ENCODE measurements at regions not wholly inside any gene's neighbourhood (a gene's known extent, or its start where the extent isn't known, plus 50 kb on each side); places are given as distances from the start of the nearest gene placed in this dataset.

DNA sequence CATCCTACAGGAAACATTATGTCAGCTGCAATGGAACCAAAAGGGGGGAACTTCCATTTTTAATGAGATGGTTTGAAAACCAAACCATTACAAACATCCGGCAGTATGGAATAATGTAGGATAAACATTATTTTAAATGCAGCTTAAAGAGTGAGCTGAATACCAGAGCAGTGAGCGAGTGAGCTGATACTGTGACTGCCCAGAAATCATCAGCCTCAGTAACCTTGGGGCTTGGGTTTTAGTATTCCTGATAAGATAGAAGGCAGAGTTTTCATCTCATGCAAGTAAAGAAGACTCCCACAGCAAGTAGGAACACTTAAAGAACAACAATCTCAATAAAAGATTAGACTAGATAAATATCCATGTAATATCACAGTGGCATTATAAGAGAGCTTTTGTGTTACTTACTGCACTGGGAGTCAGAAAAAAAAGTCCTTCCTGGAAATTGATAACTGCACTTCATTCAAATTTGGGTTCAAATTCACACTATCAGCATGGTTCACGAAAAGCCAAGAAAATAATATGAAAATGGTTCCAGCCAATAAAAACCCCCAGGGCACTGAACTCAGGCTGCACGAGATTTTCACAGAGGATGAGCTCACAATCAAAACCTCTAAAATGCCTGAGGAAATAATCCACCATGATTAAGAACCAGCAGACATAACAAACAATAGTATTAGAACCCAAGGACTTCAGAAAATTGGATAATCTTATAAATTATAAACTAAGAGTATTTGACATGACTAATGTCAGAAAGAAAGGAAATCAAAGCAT is 115.7 kb downstream of the MTPAP start:
- Histone ChIP-seq H3K36me3 (ENCODE audit: control insufficient read depth in 2 of 2, insufficient read depth in 2 of 2, low read length in 1 of 2) (no peaks in the 10 kb centered on the region), H3K27ac (ENCODE audit: control insufficient read depth, insufficient read depth) (no peak overlapping the region), H3K27me3 (replicated peaks in 1 of 2; ENCODE audit: control insufficient read depth in 2 of 2, insufficient read depth in 2 of 2, low read length in 1 of 2) (no peaks in the 10 kb centered on the region), H3K9me3 (replicated peaks; ENCODE audit: control insufficient read depth, insufficient read depth, low read length) (no peaks in the 10 kb centered on the region; the same call in 1 of the 3 replicates), H3K4me2 (ENCODE audit: control insufficient read depth, insufficient read depth) (no peak overlapping the region), H2AFZ (ENCODE audit: control insufficient read depth, low read depth, low read length) (no peak overlapping the region), H3K9ac (ENCODE audit: control insufficient read depth, insufficient read depth, low read length) (no peak overlapping the region), H3K79me2 (ENCODE audit: control insufficient read depth, insufficient read depth, low read length) (no peaks in the 10 kb centered on the region), H3K4me1 (ENCODE audit: control insufficient read depth, insufficient read depth, low read length) (peaks cover 5% of the 10 kb centered on the region), H3K4me3 (no peak overlapping the region), H4K20me1 (ENCODE audit: control insufficient read depth, insufficient read depth) (no peaks in the 10 kb centered on the region)
- ChIA-PET POLR2A (no interaction called here), SMC1A (ENCODE audit: uncharacterized antibody, unreplicated experiment) (interaction anchor here (1.2 kb wide), 1 partner anchor 358 kb away, joined by 5 read pairs; no protein-coding TSS in a partner anchor), RAD21 (ENCODE audit: unreplicated experiment) (no interaction called here), CTCF (interaction anchor here (0.6 to 1.1 kb wide), 5 partner anchors 8 to 1593 kb away, joined by 3 read pairs; no protein-coding TSS in a partner anchor)
- TF ChIP-seq CBX3 (IDR thresholded peaks at IDR 0.05; ENCODE audit: borderline replicate concordance, low read depth) (no peak), EGR1 (IDR thresholded peaks at IDR 0.05; ENCODE audit: borderline replicate concordance in 1 of 2, low read depth in 2 of 2, low read length in 2 of 2) (no peak), BCL11A (IDR thresholded peaks at IDR 0.05; ENCODE audit: low read depth, low read length) (no peak), KDM1A (IDR thresholded peaks at IDR 0.05; ENCODE audit: borderline replicate concordance) (no peak), NR2C1 (IDR thresholded peaks at IDR 0.05) (no peak), SUPT20H (IDR thresholded peaks at IDR 0.05; ENCODE audit: borderline replicate concordance, control insufficient read depth, low read depth, low read length) (no peak), EED (IDR thresholded peaks at IDR 0.05; ENCODE audit: low read depth) (no peak)
- TF ChIP-seq, protein P1, sequence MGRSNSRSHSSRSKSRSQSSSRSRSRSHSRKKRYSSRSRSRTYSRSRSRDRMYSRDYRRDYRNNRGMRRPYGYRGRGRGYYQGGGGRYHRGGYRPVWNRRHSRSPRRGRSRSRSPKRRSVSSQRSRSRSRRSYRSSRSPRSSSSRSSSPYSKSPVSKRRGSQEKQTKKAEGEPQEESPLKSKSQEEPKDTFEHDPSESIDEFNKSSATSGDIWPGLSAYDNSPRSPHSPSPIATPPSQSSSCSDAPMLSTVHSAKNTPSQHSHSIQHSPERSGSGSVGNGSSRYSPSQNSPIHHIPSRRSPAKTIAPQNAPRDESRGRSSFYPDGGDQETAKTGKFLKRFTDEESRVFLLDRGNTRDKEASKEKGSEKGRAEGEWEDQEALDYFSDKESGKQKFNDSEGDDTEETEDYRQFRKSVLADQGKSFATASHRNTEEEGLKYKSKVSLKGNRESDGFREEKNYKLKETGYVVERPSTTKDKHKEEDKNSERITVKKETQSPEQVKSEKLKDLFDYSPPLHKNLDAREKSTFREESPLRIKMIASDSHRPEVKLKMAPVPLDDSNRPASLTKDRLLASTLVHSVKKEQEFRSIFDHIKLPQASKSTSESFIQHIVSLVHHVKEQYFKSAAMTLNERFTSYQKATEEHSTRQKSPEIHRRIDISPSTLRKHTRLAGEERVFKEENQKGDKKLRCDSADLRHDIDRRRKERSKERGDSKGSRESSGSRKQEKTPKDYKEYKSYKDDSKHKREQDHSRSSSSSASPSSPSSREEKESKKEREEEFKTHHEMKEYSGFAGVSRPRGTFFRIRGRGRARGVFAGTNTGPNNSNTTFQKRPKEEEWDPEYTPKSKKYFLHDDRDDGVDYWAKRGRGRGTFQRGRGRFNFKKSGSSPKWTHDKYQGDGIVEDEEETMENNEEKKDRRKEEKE (IDR thresholded peaks at IDR 0.05), result no peak
- TF ChIP-seq, protein P2, sequence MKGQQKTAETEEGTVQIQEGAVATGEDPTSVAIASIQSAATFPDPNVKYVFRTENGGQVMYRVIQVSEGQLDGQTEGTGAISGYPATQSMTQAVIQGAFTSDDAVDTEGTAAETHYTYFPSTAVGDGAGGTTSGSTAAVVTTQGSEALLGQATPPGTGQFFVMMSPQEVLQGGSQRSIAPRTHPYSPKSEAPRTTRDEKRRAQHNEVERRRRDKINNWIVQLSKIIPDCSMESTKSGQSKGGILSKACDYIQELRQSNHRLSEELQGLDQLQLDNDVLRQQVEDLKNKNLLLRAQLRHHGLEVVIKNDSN (IDR thresholded peaks at IDR 0.05; ENCODE audit: borderline replicate concordance, extremely low read length, insufficient read depth, low read depth, low read length), result no peak
- TF ChIP-seq, protein P3, sequence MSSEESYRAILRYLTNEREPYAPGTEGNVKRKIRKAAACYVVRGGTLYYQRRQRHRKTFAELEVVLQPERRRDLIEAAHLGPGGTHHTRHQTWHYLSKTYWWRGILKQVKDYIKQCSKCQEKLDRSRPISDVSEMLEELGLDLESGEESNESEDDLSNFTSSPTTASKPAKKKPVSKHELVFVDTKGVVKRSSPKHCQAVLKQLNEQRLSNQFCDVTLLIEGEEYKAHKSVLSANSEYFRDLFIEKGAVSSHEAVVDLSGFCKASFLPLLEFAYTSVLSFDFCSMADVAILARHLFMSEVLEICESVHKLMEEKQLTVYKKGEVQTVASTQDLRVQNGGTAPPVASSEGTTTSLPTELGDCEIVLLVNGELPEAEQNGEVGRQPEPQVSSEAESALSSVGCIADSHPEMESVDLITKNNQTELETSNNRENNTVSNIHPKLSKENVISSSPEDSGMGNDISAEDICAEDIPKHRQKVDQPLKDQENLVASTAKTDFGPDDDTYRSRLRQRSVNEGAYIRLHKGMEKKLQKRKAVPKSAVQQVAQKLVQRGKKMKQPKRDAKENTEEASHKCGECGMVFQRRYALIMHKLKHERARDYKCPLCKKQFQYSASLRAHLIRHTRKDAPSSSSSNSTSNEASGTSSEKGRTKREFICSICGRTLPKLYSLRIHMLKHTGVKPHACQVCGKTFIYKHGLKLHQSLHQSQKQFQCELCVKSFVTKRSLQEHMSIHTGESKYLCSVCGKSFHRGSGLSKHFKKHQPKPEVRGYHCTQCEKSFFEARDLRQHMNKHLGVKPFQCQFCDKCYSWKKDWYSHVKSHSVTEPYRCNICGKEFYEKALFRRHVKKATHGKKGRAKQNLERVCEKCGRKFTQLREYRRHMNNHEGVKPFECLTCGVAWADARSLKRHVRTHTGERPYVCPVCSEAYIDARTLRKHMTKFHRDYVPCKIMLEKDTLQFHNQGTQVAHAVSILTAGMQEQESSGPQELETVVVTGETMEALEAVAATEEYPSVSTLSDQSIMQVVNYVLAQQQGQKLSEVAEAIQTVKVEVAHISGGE (CRISPR knock-in tag; IDR thresholded peaks at IDR 0.05), result no peak
- no TSS peak for BruUV-seq (replicated peaks)
- FAIRE-seq, result no peak
- no peak for ATAC-seq
- 41% methylated on average over 4 of the region's 4 CpGs for WGBS (ENCODE audit: insufficient coverage, insufficient replicate concordance, low lambda C conversion rate, missing lambda C conversion rate)
- in situ Hi-C loops (cut with MboI), result loop anchor here (25.0 kb wide), 1 partner anchor 221 kb away; no protein-coding TSS in a partner anchor
- DNase-seq (ENCODE audit: low read depth, low spot score), result no peak
- intact Hi-C loops (cut with micrococcal nuclease; ENCODE audit: unreplicated experiment), result no loop called here

All from GM12878 (cell line).